GM18498 (cell line): ENCODE measurements at regions not wholly inside any gene's neighbourhood (a gene's known extent, or its start where the extent isn't known, plus 50 kb on each side); places are given as distances from the start of the nearest gene placed in this dataset.

Experiments used
- ATAC-seq: cut with Tn5 transposase; IDR thresholded peaks from one replicate; pipeline ENCODE4 v1.9.1; 2021; ENCODE audit warnings: mild to moderate bottlenecking, moderate library complexity; ENCODE audit not compliant: unreplicated experiment

DNA sequence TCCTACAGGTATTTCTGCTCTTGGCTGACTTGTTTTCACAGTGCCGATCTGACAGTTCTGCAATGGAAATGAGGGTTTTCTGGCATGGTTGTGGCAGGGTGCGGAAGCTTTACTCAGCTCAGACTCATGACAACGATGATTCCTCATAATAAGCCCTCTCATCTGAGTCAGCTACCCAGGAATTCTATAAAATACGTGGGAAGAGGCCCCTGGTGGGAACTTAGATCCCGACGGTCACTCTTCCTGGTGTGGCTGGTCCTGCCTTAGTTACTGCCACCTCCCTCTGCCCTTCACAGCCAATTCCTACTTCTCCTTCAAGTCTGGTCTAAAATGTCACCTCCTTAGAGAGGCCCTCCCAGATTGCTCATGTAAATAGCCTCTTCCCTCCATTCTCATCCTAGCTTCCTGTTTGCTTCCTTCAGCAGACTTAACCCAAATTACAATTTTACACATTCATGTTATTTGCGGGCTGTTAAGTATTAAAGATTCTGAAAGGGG lies 104.2 kb upstream of the MAP1LC3B2 start:
- no peak for ATAC-seq

GRCh38 chr12:116455540-116456329 lies 103.4 kb upstream of the MAP1LC3B2 start:
- no peak for ATAC-seq

- ATAC-seq, result no peak
Observed at GRCh38 chr12:116456330-116457082, 102.7 kb upstream of the MAP1LC3B2 start.

GRCh38 chr12:116458492-116458891 lies 100.7 kb upstream of the MAP1LC3B2 start:
- ATAC-seq, result no peak

- no peak for ATAC-seq
Observed at GRCh38 chr12:116459011-116459875, 99.9 kb upstream of the MAP1LC3B2 start.

DNA sequence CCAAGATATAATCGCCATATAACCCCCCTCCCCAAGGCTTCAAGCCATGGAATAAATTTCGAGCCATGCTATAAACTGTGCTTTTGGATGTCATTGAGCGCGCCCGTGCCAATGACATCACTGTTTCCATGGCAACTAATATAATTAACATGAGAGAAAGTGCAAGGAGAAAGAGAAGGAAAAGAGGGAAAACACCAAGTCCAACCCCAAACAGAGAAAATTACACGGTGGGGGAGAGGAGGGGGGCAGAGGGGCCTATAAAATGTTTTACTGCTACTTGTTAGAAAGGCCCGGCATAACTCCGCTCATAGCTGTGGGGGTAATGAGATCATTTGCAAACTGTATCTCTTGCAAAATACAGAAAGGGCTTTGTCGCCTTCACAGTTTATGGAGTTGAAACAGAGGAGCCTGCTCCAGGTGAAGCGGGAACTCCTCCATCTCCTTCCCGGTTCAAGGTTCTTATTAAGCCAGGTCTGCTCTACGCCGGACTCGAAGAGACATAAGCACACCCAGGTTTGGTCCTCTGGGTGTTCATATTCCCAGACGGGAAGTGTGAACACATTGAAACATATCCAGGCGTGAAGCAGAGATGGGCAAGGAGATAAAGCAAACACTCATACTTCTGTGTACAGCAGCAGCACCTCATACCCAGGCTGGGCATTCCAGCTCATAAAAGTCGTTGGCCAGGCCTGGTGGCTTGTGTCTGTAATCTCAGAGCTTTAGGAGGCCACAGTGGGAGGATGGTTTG lies 99.1 kb upstream of the MAP1LC3B2 start:
- no peak for ATAC-seq

GRCh38 chr12:116461060-116461459 lies 98.1 kb upstream of the MAP1LC3B2 start:
- ATAC-seq, result no peak

DNA sequence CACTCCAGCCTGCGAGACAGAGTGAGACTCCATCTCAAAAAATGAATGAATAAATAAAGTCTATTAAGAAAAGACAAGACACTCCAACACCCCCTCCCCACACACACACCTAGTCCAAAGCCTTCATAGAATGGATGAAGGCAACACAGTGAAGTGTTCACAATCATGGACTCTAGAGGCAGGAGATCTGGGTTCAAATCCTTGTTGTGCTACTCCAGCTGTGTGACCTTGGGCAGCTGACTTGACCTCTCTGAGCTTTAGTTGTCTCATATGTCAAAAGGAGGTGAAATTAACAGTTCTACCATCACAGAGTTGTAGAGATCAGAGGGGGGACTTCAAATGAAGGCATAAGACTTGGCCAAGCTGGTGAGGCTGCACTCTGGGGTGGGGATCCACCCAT lies 95.8 kb upstream of the MAP1LC3B2 start:
- no peak for ATAC-seq

- ATAC-seq, result no peak
Observed at GRCh38 chr12:116465407-116465806, 93.8 kb upstream of the MAP1LC3B2 start.

GRCh38 chr12:116465856-116466255 lies 93.3 kb upstream of the MAP1LC3B2 start:
- no peak for ATAC-seq

GRCh38 chr12:116466536-116466935 lies 92.6 kb upstream of the MAP1LC3B2 start:
- ATAC-seq, result no peak

DNA sequence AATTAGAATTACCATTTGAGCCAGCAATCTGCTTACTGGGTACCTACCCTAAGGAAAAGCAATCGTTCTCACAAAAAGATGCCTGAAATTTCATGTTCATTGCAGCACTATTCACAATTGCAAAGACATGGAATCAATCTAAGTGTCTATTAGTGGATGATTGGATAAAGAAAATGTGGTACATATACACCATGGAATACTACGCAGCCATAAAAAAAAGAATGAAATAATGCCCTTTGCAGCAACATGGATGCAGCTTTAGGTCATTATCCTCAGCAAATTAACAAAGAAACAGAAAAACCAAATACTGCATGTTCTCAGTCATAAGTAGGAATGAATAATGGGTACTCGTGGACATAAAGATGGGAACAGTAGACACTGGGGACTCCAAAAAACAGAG lies 89.8 kb upstream of the MAP1LC3B2 start:
- no peak for ATAC-seq

- ATAC-seq, result no peak
Observed at GRCh38 chr12:116471544-116471943, 87.6 kb upstream of the MAP1LC3B2 start.

GRCh38 chr12:116472193-116472592 lies 87.0 kb upstream of the MAP1LC3B2 start:
- no peak for ATAC-seq

DNA sequence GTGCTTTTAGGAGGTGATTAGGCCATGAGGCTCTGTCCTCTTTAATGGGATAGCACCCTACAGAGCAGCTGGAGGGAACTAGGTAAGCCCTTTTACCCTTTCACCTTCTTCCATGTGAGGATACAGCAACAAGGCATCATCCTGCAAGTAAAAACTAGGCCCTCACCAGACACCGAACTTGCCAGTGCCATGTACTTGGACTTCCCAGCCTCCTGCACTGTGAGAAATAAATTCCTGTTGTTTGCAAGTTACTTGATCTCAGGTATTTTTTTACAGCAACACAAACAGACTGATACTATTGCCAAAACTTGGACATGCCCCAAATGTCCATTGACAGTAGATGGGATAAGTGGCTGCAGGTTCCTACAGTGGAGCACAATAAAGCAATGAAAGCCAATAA lies 85.8 kb upstream of the MAP1LC3B2 start:
- ATAC-seq, result no peak

- no peak for ATAC-seq
Observed at GRCh38 chr12:116474331-116474730, 84.8 kb upstream of the MAP1LC3B2 start.

DNA sequence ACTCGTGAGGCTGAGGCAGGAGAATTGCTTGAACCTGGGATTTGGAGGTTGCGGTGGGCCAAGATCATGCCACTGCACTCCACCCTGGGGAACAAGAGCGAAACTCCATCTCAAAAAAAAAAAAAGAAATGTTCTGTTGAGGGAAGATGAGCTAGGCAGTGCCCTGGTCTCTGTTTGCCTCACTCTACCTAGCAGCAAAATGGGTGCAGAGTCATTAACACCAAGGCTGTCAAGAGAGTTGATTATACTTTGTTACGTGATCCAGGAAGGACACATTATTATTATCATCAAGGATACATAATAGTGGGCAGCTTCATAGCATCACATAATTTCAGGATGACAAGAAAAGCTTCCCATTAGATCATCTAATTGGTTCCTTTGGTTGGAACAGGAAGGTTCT lies 84.3 kb upstream of the MAP1LC3B2 start:
- ATAC-seq, result no peak

GRCh38 chr12:116476227-116476822 lies 82.9 kb upstream of the MAP1LC3B2 start:
- ATAC-seq, result no peak

GRCh38 chr12:116478243-116478773 lies 80.9 kb upstream of the MAP1LC3B2 start:
- ATAC-seq, result no peak
